ENCODE measurements at regions not wholly inside any gene's neighbourhood (a gene's known extent, or its start where the extent isn't known, plus 50 kb on each side); places are given as distances from the start of the nearest gene placed in this dataset.

DNA sequence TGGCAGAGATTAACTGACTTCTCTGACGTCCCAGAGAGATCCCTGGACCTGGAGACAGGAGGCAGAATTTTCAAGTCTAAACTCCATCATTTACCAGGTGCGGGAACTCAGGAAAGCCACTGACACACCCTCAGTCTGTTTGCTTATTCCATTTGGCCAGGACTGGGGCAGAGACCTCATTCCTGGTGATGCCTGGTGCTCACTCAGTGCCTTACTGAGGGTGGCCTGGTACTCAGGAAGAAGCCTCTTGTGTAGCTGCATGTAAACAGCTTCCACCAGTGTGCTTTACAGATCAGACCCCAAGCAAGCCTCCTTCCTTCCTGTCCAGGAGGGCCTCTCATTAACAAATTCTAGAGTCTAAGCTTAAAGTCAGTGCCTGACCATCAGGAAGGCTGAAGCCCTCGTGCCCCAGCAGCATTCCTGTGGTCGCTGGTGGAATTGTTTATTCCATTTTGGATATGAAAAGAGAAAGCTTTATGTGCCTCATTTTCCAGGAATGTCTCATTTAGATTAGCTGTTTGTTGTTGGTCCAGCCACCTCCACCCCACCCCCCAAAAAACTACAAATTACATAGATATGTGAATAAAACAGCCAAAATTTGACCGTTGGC lies 236.1 kb upstream of the CDH5 start:
- DNase-seq, result no peak
- Mint-ChIP-seq H3K9me3 (no peaks in the 10 kb centered on the region), H3K36me3 (ENCODE audit: low read depth) (no peaks in the 10 kb centered on the region), H3K27ac (no peak overlapping the region), H3K27me3 (ENCODE audit: low read depth, poor library complexity) (peaks cover 35% of the 10 kb centered on the region), H3K4me3 (no peak overlapping the region), H3K4me1 (peaks cover 39% of the 10 kb centered on the region)
- TF ChIP-seq, protein P1, sequence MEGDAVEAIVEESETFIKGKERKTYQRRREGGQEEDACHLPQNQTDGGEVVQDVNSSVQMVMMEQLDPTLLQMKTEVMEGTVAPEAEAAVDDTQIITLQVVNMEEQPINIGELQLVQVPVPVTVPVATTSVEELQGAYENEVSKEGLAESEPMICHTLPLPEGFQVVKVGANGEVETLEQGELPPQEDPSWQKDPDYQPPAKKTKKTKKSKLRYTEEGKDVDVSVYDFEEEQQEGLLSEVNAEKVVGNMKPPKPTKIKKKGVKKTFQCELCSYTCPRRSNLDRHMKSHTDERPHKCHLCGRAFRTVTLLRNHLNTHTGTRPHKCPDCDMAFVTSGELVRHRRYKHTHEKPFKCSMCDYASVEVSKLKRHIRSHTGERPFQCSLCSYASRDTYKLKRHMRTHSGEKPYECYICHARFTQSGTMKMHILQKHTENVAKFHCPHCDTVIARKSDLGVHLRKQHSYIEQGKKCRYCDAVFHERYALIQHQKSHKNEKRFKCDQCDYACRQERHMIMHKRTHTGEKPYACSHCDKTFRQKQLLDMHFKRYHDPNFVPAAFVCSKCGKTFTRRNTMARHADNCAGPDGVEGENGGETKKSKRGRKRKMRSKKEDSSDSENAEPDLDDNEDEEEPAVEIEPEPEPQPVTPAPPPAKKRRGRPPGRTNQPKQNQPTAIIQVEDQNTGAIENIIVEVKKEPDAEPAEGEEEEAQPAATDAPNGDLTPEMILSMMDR (IDR thresholded peaks at IDR 0.05), result no peak

DNA sequence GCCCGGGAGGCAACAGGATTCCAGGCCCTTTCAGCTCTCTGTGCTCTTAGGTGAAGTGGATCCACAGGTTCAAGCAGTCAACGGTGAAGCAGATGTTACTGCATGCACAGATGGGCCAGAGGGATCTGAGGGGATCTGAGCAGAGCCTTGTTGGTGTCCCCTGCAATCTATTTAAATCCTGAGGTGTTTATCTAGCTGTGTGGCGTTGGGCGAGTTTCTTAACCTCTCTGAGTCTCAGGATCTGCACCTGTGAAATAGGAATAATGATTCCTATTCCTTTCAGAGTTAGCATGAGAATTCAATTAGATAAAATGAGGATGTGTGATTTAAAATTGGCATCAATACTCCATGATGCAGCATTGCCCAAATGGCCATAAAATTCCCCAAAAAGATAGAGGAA lies 237.3 kb upstream of the CDH5 start:
- Mint-ChIP-seq H3K4me1 (peaks cover 27% of the 10 kb centered on the region), H3K9me3 (no peaks in the 10 kb centered on the region), H3K36me3 (ENCODE audit: low read depth) (no peaks in the 10 kb centered on the region), H3K27me3 (ENCODE audit: low read depth, poor library complexity) (peaks cover 33% of the 10 kb centered on the region), H3K4me3 (no peak overlapping the region), H3K27ac (no peak overlapping the region)
- TF ChIP-seq, protein P1 (IDR thresholded peaks at IDR 0.05), result no peak
- DNase-seq, result no peak

DNA sequence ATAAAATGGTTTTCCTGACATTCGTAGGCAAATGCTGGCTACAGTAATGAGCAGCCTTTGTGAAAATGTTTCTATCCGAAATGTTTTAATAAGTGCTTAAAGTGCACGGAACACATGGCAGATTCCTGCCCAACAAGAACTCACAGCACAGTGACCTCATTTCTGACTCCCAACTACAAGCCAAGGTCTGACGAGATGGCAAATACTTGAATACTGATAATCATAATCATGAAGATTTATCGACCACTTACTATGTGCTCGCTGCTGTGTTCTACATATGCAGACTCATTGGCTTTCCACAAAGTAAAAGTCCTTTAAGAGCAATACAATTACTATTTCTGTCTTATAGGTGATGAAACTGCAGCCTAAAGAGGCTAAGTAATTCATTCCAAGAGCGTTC lies 238.1 kb upstream of the CDH5 start:
- H3K27me3 Mint-ChIP-seq (ENCODE audit: low read depth, poor library complexity), result peaks cover 33% of the 10 kb centered on the region
- TF ChIP-seq, protein P1 (IDR thresholded peaks at IDR 0.05), result no peak
- no peaks in the 10 kb centered on the region for H3K9me3 Mint-ChIP-seq
- H3K36me3 Mint-ChIP-seq (ENCODE audit: low read depth), result no peaks in the 10 kb centered on the region
- peaks cover 22% of the 10 kb centered on the region for H3K4me1 Mint-ChIP-seq
- H3K4me3 Mint-ChIP-seq, result no peak overlapping the region
- no peak for DNase-seq
- H3K27ac Mint-ChIP-seq, result no peak overlapping the region

DNA sequence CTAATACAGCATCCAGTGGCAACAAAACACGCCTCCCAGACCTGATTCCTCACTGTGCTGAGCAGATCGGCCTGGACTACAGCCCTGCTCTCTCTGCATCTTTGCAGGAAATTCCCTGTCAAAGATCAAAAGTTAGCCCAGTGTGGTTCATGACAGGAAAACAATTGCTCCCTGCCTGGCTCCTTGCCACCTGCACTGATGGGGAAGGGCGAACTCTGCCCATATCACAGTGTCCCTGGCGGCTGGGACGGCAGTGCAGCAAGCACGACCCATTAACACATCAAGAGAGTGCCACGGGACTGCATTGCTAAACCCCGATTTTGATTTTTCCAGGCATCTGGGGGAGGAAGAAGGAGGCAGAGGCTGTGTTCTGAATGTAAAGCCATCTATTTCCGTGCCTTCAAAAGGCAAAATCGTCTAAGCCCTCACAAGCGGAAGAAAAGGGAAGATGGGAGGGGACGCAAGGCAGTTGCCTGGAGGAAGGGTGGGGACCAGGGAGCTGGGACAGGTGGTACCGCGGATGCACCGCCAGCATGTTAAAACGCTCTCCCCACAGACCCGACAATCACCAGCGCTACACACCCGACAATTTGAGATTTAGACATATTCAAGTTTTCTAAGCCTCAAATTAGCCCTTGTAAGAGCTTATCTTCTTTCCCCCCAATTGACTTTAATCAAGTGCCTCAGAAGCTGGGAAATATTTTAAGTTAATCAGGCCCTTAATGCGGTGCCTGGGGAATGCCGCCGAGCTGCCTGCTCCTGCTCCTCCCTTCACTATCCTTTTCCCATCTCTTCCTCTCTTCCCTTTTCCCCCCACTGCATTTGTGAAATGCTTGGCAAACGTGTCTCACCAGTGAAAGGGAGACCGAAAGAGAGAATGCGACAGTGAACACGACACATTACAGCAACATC lies 238.8 kb upstream of the CDH5 start:
- H3K36me3 Mint-ChIP-seq (ENCODE audit: low read depth), result no peaks in the 10 kb centered on the region

DNA sequence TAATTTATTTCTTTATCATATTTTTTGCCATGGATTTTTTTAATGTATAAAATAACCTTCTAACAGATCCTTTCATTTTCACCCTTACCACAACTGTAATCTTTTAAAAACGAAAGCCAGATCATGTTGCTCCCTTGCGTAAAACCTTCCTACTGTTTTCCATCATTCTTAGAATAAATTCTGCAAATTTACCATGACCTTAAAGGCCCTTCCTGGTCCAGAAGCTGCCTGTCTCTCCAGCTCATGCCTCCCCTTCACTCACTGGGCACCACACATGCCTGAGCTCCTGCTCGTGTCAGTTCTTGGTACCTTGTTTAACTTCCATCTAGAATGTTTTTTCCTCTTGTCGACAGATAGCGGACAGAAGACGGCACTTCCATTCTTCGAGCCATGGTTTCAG lies 245.0 kb upstream of the CDH5 start:
- Mint-ChIP-seq H3K9me3 (no peaks in the 10 kb centered on the region), H3K36me3 (ENCODE audit: low read depth) (no peaks in the 10 kb centered on the region), H3K4me1 (peaks cover 5% of the 10 kb centered on the region), H3K4me3 (no peak overlapping the region), H3K27me3 (ENCODE audit: low read depth, poor library complexity) (peaks cover 14% of the 10 kb centered on the region), H3K27ac (no peak overlapping the region)
- no peak for DNase-seq
- TF ChIP-seq, protein P1 (IDR thresholded peaks at IDR 0.05), result no peak

More for the DNA sequence above, 238.8 kb upstream of the CDH5 start:
- TF ChIP-seq, protein P1 (IDR thresholded peaks at IDR 0.05), result no peak
- no peak overlapping the region for H3K27ac Mint-ChIP-seq
- DNase-seq, result peak; percentile 9
- peaks cover 33% of the 10 kb centered on the region for H3K27me3 Mint-ChIP-seq (ENCODE audit: low read depth, poor library complexity)
- H3K9me3 Mint-ChIP-seq, result no peaks in the 10 kb centered on the region
- no peak overlapping the region for H3K4me3 Mint-ChIP-seq
- peaks cover 22% of the 10 kb centered on the region for H3K4me1 Mint-ChIP-seq
